ENCODE measurements at regions not wholly inside any gene's neighbourhood (a gene's known extent, or its start where the extent isn't known, plus 50 kb on each side); places are given as distances from the start of the nearest gene placed in this dataset.

DNA sequence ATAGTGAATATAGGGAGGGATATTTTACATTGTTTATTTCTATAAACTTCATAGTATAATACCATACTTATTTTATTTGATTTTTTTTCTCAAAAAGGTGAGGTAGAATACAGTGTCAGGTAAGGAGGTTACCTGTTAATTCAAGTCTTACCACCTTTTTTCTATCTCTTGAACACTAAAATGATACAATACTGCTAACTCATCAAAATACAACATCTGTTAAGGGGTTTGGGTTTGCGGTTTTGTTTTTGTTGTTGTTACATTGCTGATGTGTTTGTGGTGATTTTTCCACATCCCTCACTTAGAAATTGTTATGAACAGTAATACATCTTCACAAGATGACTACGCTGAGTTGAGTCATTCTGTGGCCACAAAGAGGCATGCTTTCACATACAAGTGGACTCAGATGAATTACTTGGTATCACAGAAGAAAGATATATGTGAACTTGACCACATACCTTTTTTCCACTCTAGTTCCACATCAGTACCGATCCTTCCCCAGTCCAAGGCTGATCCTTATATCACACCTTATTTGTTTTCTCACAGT, 139.4 kb upstream of the ID4 start:
- Histone ChIP-seq H3K9ac (no peak overlapping the region), H3K36me3 (no peaks in the 10 kb centered on the region), H3K27ac (no peak overlapping the region), H3K4me1 (no peaks in the 10 kb centered on the region), H3K4me2 (no peak overlapping the region), H4K20me1 (no peaks in the 10 kb centered on the region), H3K4me3 (no peak overlapping the region), H3K9me3 (replicated peaks in 1 of 11) (no peaks in the 10 kb centered on the region), H3K27me3 (no peaks in the 10 kb centered on the region)
- TF ChIP-seq Cebpa-rat (IDR thresholded peaks at IDR 0.05): no peak

DNA sequence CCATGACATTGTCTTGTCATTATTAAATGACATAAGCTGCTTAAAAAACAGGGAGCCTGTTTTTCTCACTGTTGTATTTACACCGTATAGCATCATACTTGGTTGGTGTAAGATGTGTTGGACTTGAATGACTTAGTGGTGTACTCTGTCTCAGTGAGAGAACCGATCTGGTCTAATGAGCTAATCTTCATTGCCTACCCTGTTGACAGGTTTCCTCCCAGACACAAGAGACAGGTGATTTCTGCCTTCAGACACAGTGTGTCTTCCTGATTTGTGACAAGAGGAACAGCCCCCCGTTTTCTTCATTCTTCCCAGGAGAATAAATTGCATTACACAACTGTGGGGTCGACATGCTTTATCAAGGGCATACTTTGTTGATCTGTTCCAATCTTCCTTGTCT, 137.2 kb upstream of the ID4 start:
- Histone ChIP-seq H3K27me3 (no peaks in the 10 kb centered on the region), H3K4me2 (no peak overlapping the region), H3K4me1 (no peaks in the 10 kb centered on the region), H3K9ac (no peak overlapping the region), H3K36me3 (no peaks in the 10 kb centered on the region), H3K9me3 (replicated peaks in 1 of 11) (no peaks in the 10 kb centered on the region), H4K20me1 (no peaks in the 10 kb centered on the region), H3K27ac (no peak overlapping the region), H3K4me3 (no peak overlapping the region)
- TF ChIP-seq Cebpa-rat (IDR thresholded peaks at IDR 0.05): no peak

DNA sequence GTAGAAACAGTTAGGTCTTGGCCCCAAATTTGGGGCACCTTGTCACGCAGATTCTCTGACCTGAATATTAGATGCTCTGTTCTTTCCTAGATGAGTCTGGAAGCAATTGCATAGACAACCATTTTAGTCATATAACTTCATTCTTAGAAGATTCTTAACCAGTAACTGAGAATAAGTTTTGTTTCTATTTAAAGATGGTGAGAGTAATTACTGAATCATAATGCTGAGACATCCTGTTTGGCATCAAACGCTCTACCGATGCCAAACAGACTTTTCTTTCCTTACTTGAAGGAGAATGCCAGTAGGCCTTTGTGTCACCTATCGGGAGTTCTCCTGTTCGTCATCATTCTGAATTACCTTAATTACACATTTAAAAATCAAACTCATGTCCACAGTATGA, 131.6 kb upstream of the ID4 start:
- Histone ChIP-seq H3K4me1 (no peaks in the 10 kb centered on the region), H3K4me2 (no peak overlapping the region), H3K9ac (no peak overlapping the region), H3K4me3 (no peak overlapping the region), H4K20me1 (no peaks in the 10 kb centered on the region), H3K27me3 (no peaks in the 10 kb centered on the region), H3K36me3 (no peaks in the 10 kb centered on the region), H3K27ac (no peak overlapping the region), H3K9me3 (replicated peaks in 1 of 11) (no peaks in the 10 kb centered on the region)
- TF ChIP-seq Cebpa-rat (IDR thresholded peaks at IDR 0.05): no peak

DNA sequence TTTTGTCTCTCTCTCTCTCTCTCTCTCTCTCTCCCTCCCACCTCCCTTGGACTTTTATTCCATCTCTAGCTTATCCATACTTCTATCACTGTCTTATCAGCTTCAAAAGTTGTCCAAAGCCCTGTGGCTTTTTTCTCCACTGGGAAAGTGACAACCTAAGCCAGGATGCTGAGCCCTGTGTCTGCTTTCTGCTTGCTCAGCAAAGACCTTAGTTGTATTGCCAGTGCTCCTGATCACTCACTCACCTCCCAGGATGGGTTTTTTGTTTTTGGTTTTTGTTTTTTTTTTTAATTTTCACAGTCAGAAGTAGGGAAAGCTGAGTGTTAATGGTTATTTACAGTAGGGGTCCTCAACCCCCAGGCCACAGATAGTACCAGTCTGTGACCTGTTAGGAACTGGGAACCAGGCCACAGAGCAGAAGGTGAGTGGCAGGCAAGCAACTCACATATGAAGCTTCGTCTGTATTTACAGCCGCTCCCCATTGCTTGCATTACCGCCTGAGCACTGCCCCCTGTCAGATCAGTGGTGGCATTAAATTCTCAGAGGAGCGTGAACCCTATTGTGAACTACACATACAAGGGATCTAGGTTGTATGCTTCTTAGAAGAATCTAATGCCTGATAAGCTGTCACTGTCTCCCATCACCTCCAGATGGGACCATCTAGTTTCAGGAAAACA, 125.0 kb upstream of the ID4 start:
- Histone ChIP-seq H3K9ac (no peak overlapping the region), H3K27me3 (no peaks in the 10 kb centered on the region), H3K9me3 (replicated peaks in 1 of 11) (no peaks in the 10 kb centered on the region)

DNA sequence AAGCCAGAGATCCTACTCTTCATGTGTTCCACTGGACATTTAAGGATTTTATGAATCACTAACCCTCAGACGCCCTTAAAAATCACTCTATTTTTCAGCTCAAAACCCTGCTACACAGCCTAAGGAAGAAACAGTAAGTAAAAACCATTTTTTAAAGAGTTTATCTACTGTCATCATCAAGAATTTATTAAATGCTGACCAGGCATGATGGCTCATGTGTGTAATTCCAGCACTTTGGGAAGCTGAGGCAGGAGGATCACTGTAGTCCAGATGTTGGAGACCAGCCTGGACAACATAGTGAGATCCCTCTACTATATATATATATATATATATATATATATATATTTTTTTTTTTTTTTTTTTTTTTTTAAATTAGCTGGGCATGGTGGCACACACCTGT, 124.2 kb upstream of the ID4 start:
- H3K9ac ChIP-seq: no peak overlapping the region
- H3K4me2 ChIP-seq: no peak overlapping the region
- H3K9me3 ChIP-seq (replicated peaks in 1 of 11): no peaks in the 10 kb centered on the region
- H3K27ac ChIP-seq: no peak overlapping the region
- no peak for TF ChIP-seq Cebpa-rat (IDR thresholded peaks at IDR 0.05)
- no peaks in the 10 kb centered on the region for H3K27me3 ChIP-seq
- no peaks in the 10 kb centered on the region for H3K36me3 ChIP-seq
- no peak overlapping the region for H3K4me3 ChIP-seq
- no peaks in the 10 kb centered on the region for H3K4me1 ChIP-seq
- H4K20me1 ChIP-seq: no peaks in the 10 kb centered on the region

More for the DNA sequence above, 125.0 kb upstream of the ID4 start:
- H3K4me2 ChIP-seq: no peak overlapping the region
- H3K36me3 ChIP-seq: no peaks in the 10 kb centered on the region
- no peaks in the 10 kb centered on the region for H3K4me1 ChIP-seq
- no peak overlapping the region for H3K27ac ChIP-seq
- no peak overlapping the region for H3K4me3 ChIP-seq
- H4K20me1 ChIP-seq: no peaks in the 10 kb centered on the region
- TF ChIP-seq Cebpa-rat (IDR thresholded peaks at IDR 0.05): no peak

DNA sequence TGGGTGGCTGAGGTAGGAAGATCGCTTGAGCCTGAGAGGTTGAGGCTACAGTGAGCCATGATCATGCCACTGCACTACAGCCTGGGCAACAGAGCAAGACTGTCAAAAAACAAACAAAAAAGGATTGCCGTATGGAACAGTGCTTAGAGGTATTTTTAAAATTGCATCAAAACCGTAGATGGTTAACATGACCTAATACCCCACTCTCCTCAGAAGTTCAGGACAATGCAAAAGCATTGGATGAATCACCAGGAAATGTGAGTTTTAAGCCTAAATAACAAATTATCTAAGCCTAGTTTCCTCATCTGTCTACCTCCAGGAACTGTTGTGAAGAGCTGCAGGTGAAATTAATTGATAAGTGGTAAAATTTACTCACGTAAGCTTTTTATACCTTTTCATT, 123.8 kb upstream of the ID4 start:
- Histone ChIP-seq H3K4me2 (no peak overlapping the region), H3K27me3 (no peaks in the 10 kb centered on the region), H3K4me3 (no peak overlapping the region), H4K20me1 (no peaks in the 10 kb centered on the region), H3K9me3 (replicated peaks in 1 of 11) (no peaks in the 10 kb centered on the region), H3K36me3 (no peaks in the 10 kb centered on the region), H3K27ac (no peak overlapping the region), H3K4me1 (peaks cover 0 to 2% (median 0%) of the 10 kb centered on the region in 10 experiments; a peak in 3 of 20 replicates), H3K9ac (no peak overlapping the region)
- no peak for TF ChIP-seq Cebpa-rat (IDR thresholded peaks at IDR 0.05)

DNA sequence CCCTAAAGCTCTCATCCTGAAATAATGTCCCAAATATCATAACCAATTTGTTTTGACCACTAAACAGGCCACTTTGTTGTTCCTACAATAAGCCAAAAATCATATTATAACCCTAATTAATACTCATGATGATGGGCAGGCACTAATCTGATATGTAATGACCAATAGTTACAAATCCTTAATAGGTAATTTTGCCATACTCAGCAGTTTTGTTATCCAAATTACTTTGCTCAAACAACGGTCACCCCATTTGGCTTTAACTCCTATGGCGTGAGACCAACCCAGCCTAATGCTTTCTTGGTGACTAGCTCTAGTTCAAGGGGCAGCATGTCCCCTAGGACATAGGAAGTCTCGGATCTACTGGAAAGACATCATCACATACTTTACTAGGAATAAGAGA, 123.2 kb upstream of the ID4 start:
- Histone ChIP-seq H3K36me3 (no peaks in the 10 kb centered on the region), H3K4me3 (no peak overlapping the region), H3K9ac (no peak overlapping the region), H3K9me3 (replicated peaks in 1 of 11) (no peaks in the 10 kb centered on the region), H3K27me3 (no peaks in the 10 kb centered on the region), H3K4me1 (peaks cover 0 to 8% (median 0%) of the 10 kb centered on the region in 10 experiments; a peak in 3 of 20 replicates), H3K4me2 (no peak overlapping the region), H4K20me1 (no peaks in the 10 kb centered on the region), H3K27ac (no peak overlapping the region)
- TF ChIP-seq Cebpa-rat (IDR thresholded peaks at IDR 0.05): no peak

DNA sequence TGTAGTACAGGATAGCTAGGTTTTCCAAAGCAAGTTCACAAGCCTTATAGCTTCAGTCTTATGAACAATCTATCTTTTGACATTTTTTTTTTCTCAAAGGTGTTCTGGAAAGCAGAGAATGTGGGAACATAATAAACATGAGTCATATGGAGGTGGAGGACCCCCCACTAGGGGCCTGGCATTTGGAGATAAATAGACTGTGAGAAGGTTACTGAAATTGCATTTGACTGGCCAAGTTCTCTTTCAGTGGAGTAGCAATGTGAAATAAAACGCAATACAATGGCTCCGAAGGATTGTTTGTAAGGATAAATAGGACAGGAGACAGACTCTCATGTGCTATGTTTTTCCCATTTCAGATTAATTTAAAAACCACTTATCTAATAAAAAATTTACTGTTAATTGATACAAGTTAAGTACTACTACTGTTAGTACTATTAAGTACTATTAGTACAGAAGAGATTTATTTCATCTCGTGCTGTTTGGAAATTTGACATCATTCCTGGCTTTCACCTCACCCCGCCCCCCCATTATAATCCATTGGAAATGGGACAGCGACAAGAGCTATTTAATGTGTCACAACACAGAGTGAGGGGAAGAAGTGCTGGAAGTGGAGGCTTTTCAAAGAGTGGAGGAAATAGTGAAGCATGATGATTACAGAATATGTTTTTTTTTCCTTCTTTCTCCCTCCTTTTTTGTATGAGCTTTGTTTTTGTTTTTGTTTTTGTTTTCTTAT, 122.6 kb upstream of the ID4 start:
- Histone ChIP-seq H3K27me3 (no peaks in the 10 kb centered on the region), H3K4me3 (no peak overlapping the region), H3K4me1 (peaks cover 0 to 14% (median 0%) of the 10 kb centered on the region in 10 experiments; a peak in 3 of 20 replicates), H3K4me2 (no peak overlapping the region), H3K9ac (no peak overlapping the region), H3K27ac (no peak overlapping the region), H3K36me3 (no peaks in the 10 kb centered on the region), H3K9me3 (replicated peaks in 1 of 11) (no peaks in the 10 kb centered on the region), H4K20me1 (no peaks in the 10 kb centered on the region)
- no peak for TF ChIP-seq Cebpa-rat (IDR thresholded peaks at IDR 0.05)

DNA sequence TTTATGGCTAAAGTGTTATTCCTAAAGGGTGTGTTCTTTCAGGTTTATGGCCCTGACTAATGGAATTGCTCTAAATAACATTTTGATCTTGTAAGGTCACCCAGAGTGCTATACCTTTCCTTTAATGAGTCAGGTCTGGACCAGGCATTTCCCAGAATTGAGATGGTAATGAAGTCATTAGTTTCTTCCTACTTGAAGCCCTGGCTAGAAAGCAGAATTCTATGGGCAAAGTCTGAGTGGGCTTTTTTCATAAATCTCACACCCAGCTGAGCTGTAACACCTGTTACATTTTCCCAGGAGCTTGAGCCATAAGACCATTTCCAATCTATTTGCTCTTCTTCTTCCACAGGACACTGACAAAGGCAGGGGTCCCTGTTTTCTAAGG, 122.0 kb upstream of the ID4 start:
- no peak for TF ChIP-seq Cebpa-rat (IDR thresholded peaks at IDR 0.05)
- no peak overlapping the region for H3K4me2 ChIP-seq

More for the DNA sequence above, 122.0 kb upstream of the ID4 start:
- no peaks in the 10 kb centered on the region for H3K9me3 ChIP-seq (replicated peaks in 1 of 11)
- no peak overlapping the region for H3K27ac ChIP-seq
- peaks cover 0 to 15% (median 0%) of the 10 kb centered on the region in 10 experiments; a peak in 3 of 20 replicates for H3K4me1 ChIP-seq
- no peak overlapping the region for H3K9ac ChIP-seq
- no peaks in the 10 kb centered on the region for H4K20me1 ChIP-seq
- H3K27me3 ChIP-seq: no peaks in the 10 kb centered on the region
- no peaks in the 10 kb centered on the region for H3K36me3 ChIP-seq
- no peak overlapping the region for H3K4me3 ChIP-seq
